Inflammatory macrophage (primary cell): ENCODE measurements at regions not wholly inside any gene's neighbourhood (a gene's known extent, or its start where the extent isn't known, plus 50 kb on each side); places are given as distances from the start of the nearest gene placed in this dataset.

Experiments
- DNase-seq, 2 donors: peaks; one replicate each; pipeline ENCODE4 v3.0.0-alpha.2; 2020 to 2022

DNA sequence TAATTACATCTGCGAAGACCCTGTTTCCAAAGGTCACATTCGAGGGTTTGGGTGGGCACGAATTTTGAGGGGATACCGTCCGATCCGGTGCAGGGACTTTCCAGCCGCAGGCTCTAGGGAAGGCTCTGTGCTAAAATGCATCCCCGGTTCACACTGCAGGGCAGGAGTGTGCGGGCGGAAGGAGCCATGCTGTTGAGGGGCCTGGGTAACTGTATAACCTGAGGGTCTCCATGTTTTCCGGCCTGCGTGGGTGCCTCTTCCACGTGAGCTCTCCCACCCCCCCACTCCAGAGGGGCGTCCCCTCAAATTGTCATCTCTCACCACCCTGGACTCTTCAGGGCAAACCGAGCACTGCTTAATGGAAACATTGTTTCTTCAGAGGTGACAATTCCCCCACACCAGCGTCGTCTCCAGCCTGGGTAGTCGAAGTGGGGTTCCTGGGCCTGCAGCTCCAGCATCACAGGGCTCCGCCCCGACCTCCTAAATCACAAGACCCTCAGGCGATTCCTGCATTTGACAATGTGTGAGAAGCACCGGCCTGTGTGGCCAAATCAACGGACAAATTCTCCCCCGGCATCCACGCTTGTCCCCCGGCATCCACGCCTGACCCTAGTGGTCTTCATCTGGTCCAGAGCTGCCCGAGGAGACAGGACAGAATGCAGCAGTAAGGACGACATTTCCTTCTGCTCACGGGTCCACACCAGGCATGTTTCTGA is 51.2 kb downstream of the FOXL3 start:
- no peak for DNase-seq

DNA sequence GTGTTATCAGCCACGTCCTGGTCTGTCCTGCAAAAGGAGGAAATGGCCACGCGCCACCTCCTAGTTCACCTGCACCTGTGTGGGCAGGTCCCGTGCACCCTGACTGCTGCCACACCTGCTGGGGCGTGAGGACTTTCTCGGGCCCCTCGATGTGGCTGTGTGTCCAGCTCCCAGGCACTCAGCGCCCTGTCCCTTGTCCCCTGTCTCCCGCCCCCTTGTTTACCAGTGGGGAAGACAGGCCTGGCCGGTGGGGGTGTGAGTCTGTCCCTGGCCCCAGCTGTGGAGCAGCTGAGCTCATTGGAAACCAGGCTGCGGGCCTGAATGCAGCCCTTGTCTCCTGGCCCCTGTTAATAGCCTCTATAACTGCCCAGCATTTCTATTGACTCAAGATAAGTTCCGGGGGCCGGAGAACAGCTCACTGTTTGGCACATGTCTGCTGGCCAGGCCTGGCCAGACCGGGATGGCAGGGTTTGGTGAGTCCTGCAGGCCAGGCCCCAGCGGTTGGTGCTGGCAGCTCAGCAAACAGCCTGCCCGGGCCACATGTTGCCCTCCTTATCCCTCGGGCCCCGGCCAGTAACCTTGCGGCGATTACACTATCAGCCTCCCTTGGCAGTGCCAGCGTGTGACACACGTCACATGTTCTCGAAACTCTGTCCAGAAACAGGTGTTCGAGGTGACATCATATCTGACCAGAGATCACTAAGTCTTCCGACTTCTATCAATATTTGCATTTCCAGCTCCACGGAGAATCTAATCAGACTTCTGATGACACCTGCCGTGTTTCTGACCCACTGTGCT is 52.1 kb downstream of the FOXL3 start:
- no peak for DNase-seq

DNA sequence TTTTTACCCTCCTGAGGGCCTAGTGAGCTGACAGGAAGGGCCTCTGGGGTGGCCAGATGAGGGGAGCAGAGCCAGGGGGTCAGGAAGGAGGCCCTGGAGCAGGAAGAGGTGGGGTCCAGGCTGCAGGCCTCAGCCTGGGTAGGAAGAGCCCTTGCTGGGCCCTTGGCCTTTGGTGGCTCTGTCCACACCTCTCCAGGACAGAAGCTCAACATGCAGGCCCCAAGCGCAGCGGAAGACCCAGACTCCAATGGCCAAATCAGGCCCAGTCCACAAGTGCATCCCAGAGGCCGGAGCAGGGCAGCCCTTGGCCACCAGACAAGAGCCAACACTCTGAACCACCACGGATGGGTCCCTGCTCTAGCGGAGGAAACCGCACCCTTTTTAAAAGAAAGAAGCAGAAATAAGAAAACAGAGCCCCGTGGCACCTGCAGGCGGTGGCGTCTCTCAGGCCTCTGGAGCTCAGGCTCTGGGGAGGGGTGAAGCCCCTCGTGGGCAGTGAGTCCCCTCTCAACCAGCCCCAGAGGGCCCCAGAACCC is 52.8 kb downstream of the FOXL3 start:
- DNase-seq, result no peak

DNA sequence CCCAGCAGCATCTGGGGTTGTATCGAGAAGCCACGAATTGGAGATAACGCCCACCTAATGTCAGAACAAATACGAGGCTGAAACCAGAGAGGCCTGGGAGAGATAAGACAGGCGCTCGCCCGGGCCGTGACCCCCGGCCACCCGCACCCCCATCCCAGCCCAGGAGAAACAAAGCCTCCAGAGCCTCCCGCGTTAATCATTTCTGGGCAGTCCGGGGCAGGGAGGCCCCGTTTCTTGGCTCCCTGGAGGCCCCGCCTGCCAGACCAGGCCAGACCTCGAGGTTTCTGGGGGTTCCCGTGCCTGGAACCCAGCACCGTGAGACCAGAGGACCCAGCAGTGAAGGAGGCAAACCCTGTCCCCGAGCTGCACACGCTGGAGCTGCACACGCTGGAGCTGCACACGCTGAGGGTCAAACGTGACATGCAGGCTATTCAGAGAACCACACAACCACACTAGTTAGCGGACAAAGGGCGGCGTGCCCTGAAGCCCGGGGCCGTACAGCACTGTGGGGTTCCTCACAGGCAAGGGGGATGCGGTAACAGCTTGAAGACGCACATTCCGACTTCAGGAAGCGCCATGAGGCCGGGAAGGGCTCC is 53.4 kb downstream of the FOXL3 start:
- DNase-seq, result no peak

DNA sequence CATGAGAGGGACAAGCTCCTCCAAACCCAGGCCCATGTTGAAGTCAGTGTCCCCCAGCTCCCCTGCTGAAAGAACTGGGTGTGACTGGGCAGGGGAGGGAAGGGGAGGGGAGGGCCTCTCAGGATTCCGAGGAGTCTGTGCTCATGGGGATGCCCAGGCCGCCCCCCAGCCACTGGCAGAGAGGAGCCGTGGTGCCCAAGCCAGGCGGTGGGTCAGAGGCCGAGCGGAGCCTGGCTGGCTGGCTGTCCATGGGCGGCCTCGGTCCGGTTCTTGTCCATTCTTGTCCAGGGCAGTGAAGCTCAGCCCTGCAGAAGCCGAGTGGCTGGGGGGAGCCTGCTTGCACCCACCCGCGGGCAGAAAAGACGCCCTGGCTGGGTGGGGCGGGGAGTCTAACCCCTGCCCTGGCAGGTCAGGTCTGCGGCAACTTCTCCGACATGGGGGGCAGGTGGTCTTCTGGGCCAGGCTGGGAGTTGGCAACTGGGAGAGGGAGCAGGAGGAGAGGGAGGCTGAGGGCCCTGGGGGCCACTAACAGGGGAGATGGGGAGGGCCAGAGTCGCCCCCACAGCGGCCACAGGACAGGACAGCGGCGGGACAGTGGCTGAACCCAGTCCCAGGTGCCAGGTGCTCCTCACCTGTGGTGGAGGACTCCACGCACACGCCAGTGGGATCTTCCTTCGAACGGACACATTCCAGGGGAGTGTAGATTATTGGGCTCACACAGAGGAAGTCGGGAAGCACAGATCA is 54.1 kb downstream of the FOXL3 start:
- no peak for DNase-seq

DNA sequence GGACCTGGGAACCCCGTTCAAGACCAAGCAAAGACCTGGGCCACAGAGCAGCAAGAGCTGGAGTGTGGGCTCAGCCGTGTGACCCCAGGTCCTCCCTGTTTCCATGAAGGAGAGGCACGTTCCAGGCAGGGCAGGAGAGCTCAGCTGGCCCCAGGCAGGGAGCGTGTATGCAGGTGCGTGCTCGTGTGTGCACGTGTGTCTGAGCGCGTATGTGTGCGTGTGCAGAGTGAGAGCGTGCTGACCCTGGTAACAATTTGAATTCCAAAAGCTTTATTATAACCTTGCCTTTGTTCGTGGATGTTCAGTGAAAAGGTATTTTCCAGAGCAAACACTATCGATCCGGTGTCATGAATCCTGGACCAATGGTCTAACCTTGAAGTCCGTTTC is 54.6 kb downstream of the FOXL3 start:
- DNase-seq, result no peak

DNA sequence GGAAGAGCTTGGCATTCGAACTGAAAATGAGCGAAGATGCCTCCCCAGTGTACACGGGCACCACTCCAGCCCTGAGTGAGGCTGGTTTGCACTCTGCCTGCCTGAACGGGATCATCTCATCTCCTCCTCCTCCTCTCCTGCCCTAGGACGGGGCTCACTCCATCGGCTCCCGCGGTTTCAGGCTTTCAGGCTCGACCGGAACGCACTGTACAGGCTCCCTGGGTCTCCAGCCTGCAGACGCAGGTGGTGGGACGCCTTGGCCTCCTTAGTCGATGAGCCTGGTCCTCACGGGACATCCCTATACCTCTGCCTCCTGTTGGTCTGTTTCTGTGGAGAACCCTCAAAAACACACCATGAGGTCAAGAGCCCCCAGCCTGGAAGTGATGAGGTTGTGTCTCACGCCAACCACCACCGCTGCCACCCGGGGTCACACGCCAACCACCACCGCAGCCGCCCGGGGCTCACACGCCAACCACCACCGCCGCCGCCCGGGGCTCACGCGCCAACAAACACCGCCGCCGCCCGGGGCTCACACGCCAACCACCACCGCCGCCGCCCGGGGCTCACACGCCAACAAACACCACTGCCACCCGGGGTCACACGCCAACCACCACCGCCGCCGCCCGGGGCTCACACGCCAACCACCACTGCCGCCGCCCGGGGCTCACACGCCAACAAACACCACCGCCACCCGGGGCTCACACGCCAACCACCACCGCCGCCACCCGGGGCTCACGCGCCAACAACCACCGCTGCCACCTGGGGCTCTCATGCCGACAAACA is 56.3 kb downstream of the FOXL3 start:
- no peak for DNase-seq

DNA sequence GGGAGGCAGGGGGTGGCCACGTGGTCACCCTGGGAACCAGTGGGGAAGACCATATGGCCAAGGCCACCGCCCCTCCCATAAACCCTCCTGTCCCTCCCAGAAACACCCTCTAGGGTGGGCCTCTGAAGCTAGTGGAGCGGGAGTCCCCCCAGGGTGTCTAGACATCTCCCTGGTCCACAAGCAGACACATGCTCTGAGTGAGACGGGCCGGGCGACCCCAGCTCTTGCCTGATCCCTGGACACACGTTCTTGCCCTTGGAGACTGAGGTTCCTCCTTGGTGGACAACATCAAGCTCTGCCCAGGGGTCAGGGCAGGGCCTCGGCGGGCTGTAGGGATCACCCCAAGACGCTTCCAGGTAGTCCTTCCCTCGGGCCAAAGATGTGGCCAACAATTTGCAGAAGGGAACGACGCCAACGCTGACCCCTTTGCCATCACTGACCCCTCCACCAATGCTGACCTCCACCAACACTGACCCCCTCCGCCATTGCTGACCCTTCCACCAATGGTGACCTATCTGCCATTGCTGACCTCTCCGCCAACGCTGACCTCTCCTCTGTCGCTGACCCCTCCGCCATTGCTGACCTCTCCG is 57.1 kb downstream of the FOXL3 start:
- no peak for DNase-seq

DNA sequence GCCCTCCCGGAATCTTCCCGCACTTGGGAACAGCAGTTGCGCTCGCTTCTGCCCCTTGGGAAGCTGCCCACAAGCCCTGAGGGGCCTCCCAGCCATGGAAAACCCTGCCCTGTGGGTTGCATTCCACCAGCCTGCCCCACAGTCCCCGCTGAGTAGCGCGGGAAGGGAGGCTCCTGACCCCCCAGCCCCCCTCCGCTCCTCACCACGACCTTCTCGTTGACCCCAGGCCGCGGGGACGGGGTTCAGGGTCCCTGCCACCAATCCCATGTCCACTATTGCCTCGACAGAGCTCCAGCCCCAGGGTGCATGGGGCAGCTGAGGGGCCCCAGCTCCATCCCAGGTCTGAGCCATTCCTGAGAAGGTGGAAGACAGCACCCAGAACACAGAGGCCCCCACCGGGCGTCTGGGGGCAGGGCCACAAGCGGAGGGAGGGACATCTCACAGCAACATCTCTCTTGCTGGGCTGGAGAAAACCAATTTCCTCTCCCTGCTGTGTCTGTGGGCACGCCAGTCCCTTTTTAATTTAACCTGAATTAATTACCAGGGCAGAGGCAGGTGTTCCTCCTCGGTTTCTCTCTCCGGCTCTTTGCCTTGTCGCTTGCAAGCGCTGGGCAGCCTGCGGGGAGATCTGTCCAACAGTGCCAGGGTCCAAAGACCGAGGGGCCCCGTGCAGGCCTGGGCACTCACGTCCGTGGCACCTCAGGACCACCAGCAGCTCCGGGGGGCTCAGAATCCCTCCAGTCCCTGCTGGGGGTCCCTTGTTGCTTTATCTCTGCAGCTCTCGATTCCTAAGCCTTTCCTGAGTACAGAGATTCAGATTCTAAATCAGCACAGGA is 57.9 kb downstream of the FOXL3 start:
- DNase-seq, result no peak

DNA sequence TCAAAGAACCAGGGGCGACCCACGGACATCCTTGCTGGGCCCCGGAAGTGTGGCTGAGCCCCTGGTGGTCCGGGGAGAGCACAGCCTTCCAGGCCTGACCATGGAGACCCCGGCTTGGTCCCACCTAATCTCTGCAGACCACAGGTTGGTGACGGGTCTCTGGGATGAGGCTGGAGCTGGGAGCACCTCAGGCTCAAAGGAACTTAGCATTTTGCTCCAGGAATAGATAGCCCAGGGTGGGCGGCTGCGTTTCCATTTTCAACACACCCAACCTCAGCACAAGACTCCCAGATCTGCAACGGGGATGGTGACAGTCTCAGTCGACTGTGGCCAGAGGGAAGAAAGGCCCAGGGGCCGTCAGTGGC is 58.5 kb downstream of the FOXL3 start:
- DNase-seq, result no peak

DNA sequence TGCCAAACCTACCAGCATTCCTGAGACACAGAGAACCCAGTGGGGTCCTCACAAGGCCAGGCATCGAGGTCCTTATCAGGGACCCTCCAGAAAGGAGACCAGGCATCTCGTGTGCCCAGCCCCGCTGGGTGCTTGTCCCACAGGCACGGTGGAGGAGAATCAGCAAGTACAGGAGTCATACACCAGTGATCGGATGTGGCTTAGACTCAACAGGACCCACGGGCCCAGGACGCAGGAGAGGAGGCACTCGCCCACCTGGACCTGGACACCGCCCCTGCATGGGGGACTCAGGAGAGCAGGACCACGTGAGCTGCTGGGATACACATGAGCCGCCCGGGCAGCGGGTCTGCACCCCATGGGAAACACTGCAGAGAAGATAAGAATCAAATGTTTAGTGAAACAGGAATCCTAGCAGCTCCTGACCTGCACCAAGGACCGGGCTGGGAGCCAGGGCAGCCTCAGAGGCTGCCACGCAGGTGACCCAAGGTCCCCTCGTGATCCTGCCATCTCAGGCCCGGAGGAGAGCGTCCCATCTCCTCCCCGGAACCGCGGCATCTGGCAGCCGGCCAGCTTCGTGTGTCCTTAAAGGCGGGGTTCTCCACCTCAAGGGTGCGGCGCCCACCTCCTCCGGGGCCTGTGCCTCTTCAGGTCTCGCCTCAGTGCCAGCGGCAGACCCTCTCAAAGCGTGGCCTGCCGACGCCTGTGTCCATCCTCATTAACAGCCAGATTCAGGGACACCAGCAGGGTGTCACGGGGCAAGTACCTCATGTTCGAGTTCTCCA is 59.2 kb downstream of the FOXL3 start:
- DNase-seq, result no peak

DNA sequence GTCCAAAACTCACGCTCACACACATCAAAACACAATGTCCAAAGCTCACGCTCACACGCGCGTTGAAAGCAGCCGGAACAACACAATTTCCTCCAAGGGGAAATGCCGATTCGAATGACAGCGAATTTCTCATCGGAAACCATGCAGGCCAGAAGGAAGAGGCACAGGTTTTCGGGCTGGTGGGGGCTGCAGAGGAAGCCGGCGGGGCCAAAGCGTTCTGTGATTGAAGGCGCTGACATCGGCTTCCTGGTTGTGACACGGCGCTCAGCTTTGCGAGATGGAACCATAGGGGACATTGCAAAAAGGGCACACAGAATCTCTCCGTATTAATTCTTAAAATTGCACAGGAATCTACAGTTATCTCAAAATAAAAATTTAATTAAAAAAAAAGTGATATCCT is 61.3 kb downstream of the FOXL3 start:
- no peak for DNase-seq

DNA sequence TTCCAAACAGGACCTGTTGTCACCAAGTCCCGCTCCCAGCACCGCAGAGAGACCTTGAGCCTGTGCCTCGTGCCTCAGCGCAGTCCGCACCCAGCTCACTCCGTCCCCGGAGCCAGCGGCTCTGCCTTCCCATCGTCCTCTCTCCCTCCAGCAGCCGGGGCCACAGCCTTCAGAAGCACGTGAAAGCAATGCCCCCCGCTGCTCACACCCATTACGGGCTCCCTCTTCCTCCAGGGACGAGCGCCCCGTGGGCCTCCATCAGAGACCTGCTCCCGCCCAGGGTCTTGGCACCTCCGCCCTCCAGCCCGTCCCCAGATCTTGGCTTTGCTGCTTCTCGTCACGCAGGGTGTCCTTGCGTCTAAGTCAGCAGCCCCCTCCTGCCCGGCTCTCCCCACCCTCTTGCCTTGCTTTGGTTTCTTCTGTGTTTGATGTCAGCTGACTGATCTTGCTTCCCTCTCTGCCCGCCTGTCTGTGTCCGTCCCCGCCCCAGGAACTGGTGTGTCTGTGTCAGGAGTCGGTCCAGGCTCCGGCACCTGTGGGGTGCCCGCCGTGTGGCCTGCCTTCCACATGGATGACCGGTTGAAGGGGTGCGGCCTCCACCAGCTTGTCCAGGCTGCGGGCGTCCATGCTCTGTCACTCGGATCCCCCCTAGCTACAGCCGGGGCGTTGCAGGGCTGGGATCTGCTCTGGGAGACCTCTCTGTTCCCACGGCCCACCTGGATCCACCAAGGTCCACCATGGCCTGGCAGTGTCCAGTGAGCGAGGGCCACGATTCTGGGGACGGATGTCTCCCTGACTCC is 61.9 kb downstream of the FOXL3 start:
- no peak for DNase-seq

DNA sequence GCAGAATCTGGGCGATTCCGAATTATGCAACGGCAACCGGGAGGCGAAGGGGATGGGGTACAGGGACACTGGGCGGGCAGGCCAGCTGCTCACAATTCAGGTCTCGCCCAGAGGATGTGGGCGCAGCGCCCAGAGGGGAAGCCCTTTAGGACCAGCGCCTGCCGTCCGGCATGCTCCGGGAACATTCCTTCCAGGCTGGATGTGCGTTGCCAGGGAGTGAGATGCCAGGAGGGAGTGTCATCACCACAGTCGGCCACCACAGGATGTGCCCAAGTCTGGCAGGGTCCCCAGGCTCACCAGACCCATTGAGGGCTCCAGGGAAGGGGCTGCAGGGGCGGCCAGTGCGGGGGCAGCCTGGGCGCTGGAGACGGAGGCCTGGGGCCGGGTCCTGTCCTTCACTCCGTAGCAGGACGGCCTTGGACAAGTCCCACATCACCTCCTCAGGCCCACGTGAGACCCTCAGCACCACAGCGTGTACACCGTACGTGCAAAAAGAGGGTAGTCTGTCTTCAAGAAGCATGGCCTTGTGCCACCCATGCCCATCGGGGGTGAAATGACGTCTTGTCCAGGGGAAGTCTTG is 63.9 kb downstream of the FOXL3 start:
- DNase-seq, result no peak

DNA sequence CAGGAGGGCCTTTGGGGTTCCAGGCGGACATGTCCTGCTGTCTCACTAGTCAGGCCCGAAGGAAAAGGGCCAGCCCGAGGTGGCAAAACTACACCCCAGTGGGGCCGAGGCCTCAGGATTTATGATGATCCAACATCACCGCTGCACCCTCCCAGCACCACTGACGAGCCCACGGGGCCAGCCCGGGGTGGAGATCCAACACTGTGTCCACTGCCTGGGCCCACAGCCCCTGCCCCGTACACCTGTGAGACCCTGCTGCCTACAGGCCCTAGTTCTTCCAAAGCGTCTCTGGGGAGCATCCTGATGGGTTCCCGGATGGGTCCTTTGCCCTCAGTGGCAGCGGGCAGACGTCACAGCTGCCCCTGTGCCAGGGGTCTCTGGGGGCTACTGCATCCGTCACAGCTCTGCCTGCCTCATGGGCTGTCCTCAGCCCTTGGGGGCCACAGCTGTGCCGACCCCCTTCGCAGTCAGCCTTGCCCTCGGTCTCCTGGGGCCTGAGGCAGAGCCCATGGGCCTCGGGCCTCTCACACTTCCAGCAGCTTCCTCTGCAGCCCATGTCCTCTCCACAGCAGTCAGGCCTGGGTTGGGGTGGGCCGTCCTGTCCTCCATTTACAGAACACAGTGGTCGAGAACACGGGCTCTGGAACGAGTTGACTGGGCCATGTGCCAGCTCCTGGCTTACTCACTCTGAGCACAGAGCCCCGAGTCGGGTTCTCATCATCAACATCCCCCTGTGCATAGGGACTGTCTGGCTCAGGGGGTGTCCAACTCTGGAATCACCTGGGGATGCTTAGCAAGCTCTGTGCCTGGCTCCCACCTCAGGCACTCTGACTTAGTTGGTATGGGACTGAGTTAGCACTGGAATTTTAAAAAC is 64.9 kb downstream of the FOXL3 start:
- no peak for DNase-seq

DNA sequence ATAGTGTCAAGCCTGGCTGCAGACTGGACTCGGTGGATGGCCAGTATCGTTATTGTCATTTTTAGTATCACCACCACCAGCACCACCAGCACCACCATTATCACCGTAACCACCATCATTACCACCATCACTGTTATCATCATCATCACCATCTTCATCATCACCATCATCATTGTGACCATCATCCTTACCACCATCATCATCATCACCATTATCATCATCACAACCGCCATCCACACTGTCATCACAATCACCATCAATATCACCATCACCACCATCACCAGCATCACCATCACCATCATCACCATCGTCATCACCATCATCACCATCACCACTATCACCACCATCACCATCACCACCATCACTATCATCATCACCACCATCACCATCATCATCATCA is 65.6 kb downstream of the FOXL3 start:
- DNase-seq, result no peak

DNA sequence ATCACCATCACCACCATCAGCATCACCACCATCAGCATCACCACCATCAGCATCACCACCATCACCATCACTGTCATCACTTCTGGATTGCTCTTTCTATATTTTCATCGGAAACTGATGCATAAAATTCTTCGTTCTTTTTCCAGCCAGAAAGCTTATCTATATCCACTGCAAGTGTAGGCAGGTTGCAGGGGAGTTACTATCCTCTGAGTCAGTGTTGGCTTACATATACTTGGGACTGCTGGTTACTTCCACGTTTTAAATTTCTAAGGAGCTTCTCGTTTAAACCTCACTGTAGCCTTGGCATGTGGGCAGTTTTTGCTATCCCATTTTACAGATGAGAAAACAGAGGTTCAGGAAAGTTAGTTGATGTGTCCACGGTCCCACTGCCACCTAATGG is 66.1 kb downstream of the FOXL3 start:
- no peak for DNase-seq
